Loucy (cell line): ENCODE measurements at regions not wholly inside any gene's neighbourhood (a gene's known extent, or its start where the extent isn't known, plus 50 kb on each side); places are given as distances from the start of the nearest gene placed in this dataset.

Source experiments
- EZH2phosphoT487 ChIP-seq: fragments of 200-600 bp; IDR thresholded peaks from 2 replicates; pipeline ENCODE4 v1.6.1; 2018; ENCODE audit warnings: antibody characterized with exemption, mild to moderate bottlenecking, moderate library complexity, borderline replicate concordance
- TF ChIP-seq, protein P1 (sequence below): fragments of 200-600 bp; sonication (generic); conservative IDR thresholded peaks from 2 replicates; pipeline ENCODE4 v1.5.1; 2014; ENCODE audit warnings: mild to moderate bottlenecking, antibody characterized with exemption, low read length

DNA sequence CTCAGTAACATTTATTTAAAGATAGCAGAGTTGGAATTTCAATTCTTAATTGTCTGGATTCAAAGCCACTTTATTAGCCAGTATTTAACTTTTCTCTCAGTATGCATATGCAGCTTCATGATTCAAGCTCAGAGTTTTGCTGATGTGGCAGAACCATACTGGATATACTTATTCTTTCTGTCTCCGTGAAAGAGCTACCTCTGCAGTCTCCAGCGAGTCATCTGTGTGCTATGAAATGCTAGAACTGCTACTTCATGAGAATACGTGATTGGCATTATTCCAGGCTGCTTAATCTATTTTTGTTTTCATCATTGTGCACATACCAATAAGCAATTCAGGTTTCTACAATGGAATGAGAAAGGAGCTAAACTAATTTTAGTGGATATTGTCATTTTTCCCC is 743.7 kb downstream of the C4orf33 start:
- TF ChIP-seq, protein P1, sequence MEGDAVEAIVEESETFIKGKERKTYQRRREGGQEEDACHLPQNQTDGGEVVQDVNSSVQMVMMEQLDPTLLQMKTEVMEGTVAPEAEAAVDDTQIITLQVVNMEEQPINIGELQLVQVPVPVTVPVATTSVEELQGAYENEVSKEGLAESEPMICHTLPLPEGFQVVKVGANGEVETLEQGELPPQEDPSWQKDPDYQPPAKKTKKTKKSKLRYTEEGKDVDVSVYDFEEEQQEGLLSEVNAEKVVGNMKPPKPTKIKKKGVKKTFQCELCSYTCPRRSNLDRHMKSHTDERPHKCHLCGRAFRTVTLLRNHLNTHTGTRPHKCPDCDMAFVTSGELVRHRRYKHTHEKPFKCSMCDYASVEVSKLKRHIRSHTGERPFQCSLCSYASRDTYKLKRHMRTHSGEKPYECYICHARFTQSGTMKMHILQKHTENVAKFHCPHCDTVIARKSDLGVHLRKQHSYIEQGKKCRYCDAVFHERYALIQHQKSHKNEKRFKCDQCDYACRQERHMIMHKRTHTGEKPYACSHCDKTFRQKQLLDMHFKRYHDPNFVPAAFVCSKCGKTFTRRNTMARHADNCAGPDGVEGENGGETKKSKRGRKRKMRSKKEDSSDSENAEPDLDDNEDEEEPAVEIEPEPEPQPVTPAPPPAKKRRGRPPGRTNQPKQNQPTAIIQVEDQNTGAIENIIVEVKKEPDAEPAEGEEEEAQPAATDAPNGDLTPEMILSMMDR: no peak
- no peak for TF ChIP-seq EZH2phosphoT487
